ENCODE measurements at regions not wholly inside any gene's neighbourhood (a gene's known extent, or its start where the extent isn't known, plus 50 kb on each side); places are given as distances from the start of the nearest gene placed in this dataset.

GRCh38 chr4:17013382-17014006, 115.0 kb upstream of the LDB2 start:
- Histone ChIP-seq H2BK12ac (ENCODE audit: low read length in 2 of 2) (no peak overlapping the region), H3K9me3 (ENCODE audit: control insufficient read depth, low read length) (no peaks in the 10 kb centered on the region), H2BK120ac (ENCODE audit: low read depth, low read length) (no peak overlapping the region), H4K91ac (ENCODE audit: low read length) (no peak overlapping the region), H3K23ac (ENCODE audit: low read length in 2 of 2) (no peak overlapping the region), H3K18ac (ENCODE audit: low read depth in 1 of 2, low read length in 2 of 2) (no peak overlapping the region), H2BK15ac (ENCODE audit: low read depth, poor library complexity, severe bottlenecking) (no peak overlapping the region), H2BK5ac (ENCODE audit: low read depth, low read length, poor library complexity, severe bottlenecking) (no peak overlapping the region), H3K79me1 (replicated peaks; ENCODE audit: low read length, poor library complexity, severe bottlenecking) (no peaks in the 10 kb centered on the region), H3K36me3 (ENCODE audit: control insufficient read depth in 1 of 2, insufficient read depth in 2 of 2, low read depth in 1 of 2, low read length in 2 of 2) (no peaks in the 10 kb centered on the region), H3K27me3 (ENCODE audit: control insufficient read depth in 1 of 2, insufficient read depth in 1 of 2, low read length in 2 of 2) (no peaks in the 10 kb centered on the region), H2AFZ (ENCODE audit: low read depth, low read length) (no peak overlapping the region), H3K4me3 (ENCODE audit: insufficient read depth in 1 of 2, low read depth in 1 of 2, low read length in 2 of 2) (no peak overlapping the region), H4K8ac (ENCODE audit: low read length) (no peak overlapping the region), H3K14ac (ENCODE audit: low read length in 2 of 2) (no peak overlapping the region), H3K27ac (ENCODE audit: low read length, poor library complexity, severe bottlenecking) (no peak overlapping the region), H3K4me2 (ENCODE audit: low read length, poor library complexity, severe bottlenecking) (no peak overlapping the region), H3K4ac (ENCODE audit: low read depth in 1 of 2, low read length in 2 of 2) (no peak overlapping the region), H3K9ac (ENCODE audit: low read length) (no peak overlapping the region), H2AK5ac (ENCODE audit: low read length, severe bottlenecking) (no peak overlapping the region), H3K4me1 (ENCODE audit: control insufficient read depth, insufficient read depth, low read depth, low read length) (no peaks in the 10 kb centered on the region)
- no peak for DNase-seq
- WGBS = 99% methylated on average over 4 of the region's 4 CpGs

GRCh38 chr4:17012451-17012850, 114.0 kb upstream of the LDB2 start:
- Histone ChIP-seq H2AK5ac (ENCODE audit: low read length, severe bottlenecking) (no peak overlapping the region), H4K91ac (ENCODE audit: low read length) (no peak overlapping the region), H3K36me3 (ENCODE audit: control insufficient read depth in 1 of 2, insufficient read depth in 2 of 2, low read depth in 1 of 2, low read length in 2 of 2) (no peaks in the 10 kb centered on the region), H3K4me3 (ENCODE audit: insufficient read depth in 1 of 2, low read depth in 1 of 2, low read length in 2 of 2) (no peak overlapping the region), H3K4ac (ENCODE audit: low read depth in 1 of 2, low read length in 2 of 2) (no peak overlapping the region), H3K27ac (ENCODE audit: low read length, poor library complexity, severe bottlenecking) (no peak overlapping the region), H4K8ac (ENCODE audit: low read length) (no peak overlapping the region), H2BK12ac (ENCODE audit: low read length in 2 of 2) (no peak overlapping the region), H3K9ac (ENCODE audit: low read length) (no peak overlapping the region), H3K23ac (ENCODE audit: low read length in 2 of 2) (no peak overlapping the region), H3K9me3 (ENCODE audit: control insufficient read depth, low read length) (no peaks in the 10 kb centered on the region), H2AFZ (ENCODE audit: low read depth, low read length) (no peak overlapping the region), H3K4me2 (ENCODE audit: low read length, poor library complexity, severe bottlenecking) (no peak overlapping the region), H3K14ac (ENCODE audit: low read length in 2 of 2) (no peak overlapping the region), H3K79me1 (replicated peaks; ENCODE audit: low read length, poor library complexity, severe bottlenecking) (no peaks in the 10 kb centered on the region), H2BK5ac (ENCODE audit: low read depth, low read length, poor library complexity, severe bottlenecking) (no peak overlapping the region), H3K27me3 (ENCODE audit: control insufficient read depth in 1 of 2, insufficient read depth in 1 of 2, low read length in 2 of 2) (no peaks in the 10 kb centered on the region), H2BK15ac (ENCODE audit: low read depth, poor library complexity, severe bottlenecking) (no peak overlapping the region), H3K4me1 (ENCODE audit: control insufficient read depth, insufficient read depth, low read depth, low read length) (no peaks in the 10 kb centered on the region), H2BK120ac (ENCODE audit: low read depth, low read length) (no peak overlapping the region), H3K18ac (ENCODE audit: low read depth in 1 of 2, low read length in 2 of 2) (no peak overlapping the region)
- DNase-seq = no peak
- WGBS = 78% methylated on average over 2 of the region's 3 CpGs

GRCh38 chr4:17010426-17011087, 112.1 kb upstream of the LDB2 start:
- Histone ChIP-seq H3K14ac (ENCODE audit: low read length in 2 of 2) (no peak overlapping the region), H3K4ac (ENCODE audit: low read depth in 1 of 2, low read length in 2 of 2) (no peak overlapping the region), H4K91ac (ENCODE audit: low read length) (no peak overlapping the region), H2BK120ac (ENCODE audit: low read depth, low read length) (no peak overlapping the region), H2AK5ac (ENCODE audit: low read length, severe bottlenecking) (no peak overlapping the region), H3K9ac (ENCODE audit: low read length) (no peak overlapping the region), H3K27me3 (ENCODE audit: control insufficient read depth in 1 of 2, insufficient read depth in 1 of 2, low read length in 2 of 2) (no peaks in the 10 kb centered on the region), H2BK15ac (ENCODE audit: low read depth, poor library complexity, severe bottlenecking) (no peak overlapping the region), H3K4me2 (ENCODE audit: low read length, poor library complexity, severe bottlenecking) (no peak overlapping the region), H3K27ac (ENCODE audit: low read length, poor library complexity, severe bottlenecking) (no peak overlapping the region), H2AFZ (ENCODE audit: low read depth, low read length) (no peak overlapping the region), H3K4me1 (ENCODE audit: control insufficient read depth, insufficient read depth, low read depth, low read length) (no peaks in the 10 kb centered on the region), H3K79me1 (replicated peaks; ENCODE audit: low read length, poor library complexity, severe bottlenecking) (no peaks in the 10 kb centered on the region), H3K9me3 (ENCODE audit: control insufficient read depth, low read length) (no peaks in the 10 kb centered on the region), H3K23ac (ENCODE audit: low read length in 2 of 2) (no peak overlapping the region), H2BK12ac (ENCODE audit: low read length in 2 of 2) (no peak overlapping the region), H2BK5ac (ENCODE audit: low read depth, low read length, poor library complexity, severe bottlenecking) (no peak overlapping the region), H3K36me3 (ENCODE audit: control insufficient read depth in 1 of 2, insufficient read depth in 2 of 2, low read depth in 1 of 2, low read length in 2 of 2) (no peaks in the 10 kb centered on the region), H3K18ac (ENCODE audit: low read depth in 1 of 2, low read length in 2 of 2) (no peak overlapping the region), H3K4me3 (ENCODE audit: insufficient read depth in 1 of 2, low read depth in 1 of 2, low read length in 2 of 2) (no peak overlapping the region), H4K8ac (ENCODE audit: low read length) (no peak overlapping the region)
- no peak for DNase-seq
- WGBS = 99% methylated on average over 12 of the region's 13 CpGs

- H3K9me3 ChIP-seq (ENCODE audit: control insufficient read depth, low read length) = no peaks in the 10 kb centered on the region
- no peak overlapping the region for H2BK15ac ChIP-seq (ENCODE audit: low read depth, poor library complexity, severe bottlenecking)
- H2AFZ ChIP-seq (ENCODE audit: low read depth, low read length) = no peak overlapping the region
- no peak overlapping the region for H3K4me2 ChIP-seq (ENCODE audit: low read length, poor library complexity, severe bottlenecking)
- DNase-seq = no peak
- H2BK120ac ChIP-seq (ENCODE audit: low read depth, low read length) = no peak overlapping the region
- WGBS = 87% methylated on average over 7 of the region's 10 CpGs
- no peaks in the 10 kb centered on the region for H3K27me3 ChIP-seq (ENCODE audit: control insufficient read depth in 1 of 2, insufficient read depth in 1 of 2, low read length in 2 of 2)
- H3K4me3 ChIP-seq (ENCODE audit: insufficient read depth in 1 of 2, low read depth in 1 of 2, low read length in 2 of 2) = no peak overlapping the region
- H3K18ac ChIP-seq (ENCODE audit: low read depth in 1 of 2, low read length in 2 of 2) = no peak overlapping the region
- no peak overlapping the region for H3K23ac ChIP-seq (ENCODE audit: low read length in 2 of 2)
- H2BK5ac ChIP-seq (ENCODE audit: low read depth, low read length, poor library complexity, severe bottlenecking) = no peak overlapping the region
- no peaks in the 10 kb centered on the region for H3K79me1 ChIP-seq (replicated peaks; ENCODE audit: low read length, poor library complexity, severe bottlenecking)
- no peak overlapping the region for H3K27ac ChIP-seq (ENCODE audit: low read length, poor library complexity, severe bottlenecking)
- no peak overlapping the region for H4K91ac ChIP-seq (ENCODE audit: low read length)
- no peak overlapping the region for H4K8ac ChIP-seq (ENCODE audit: low read length)
- no peak overlapping the region for H2BK12ac ChIP-seq (ENCODE audit: low read length in 2 of 2)
- no peak overlapping the region for H3K4ac ChIP-seq (ENCODE audit: low read depth in 1 of 2, low read length in 2 of 2)
- H3K14ac ChIP-seq (ENCODE audit: low read length in 2 of 2) = no peak overlapping the region
- H3K36me3 ChIP-seq (ENCODE audit: control insufficient read depth in 1 of 2, insufficient read depth in 2 of 2, low read depth in 1 of 2, low read length in 2 of 2) = no peaks in the 10 kb centered on the region
- no peak overlapping the region for H3K9ac ChIP-seq (ENCODE audit: low read length)
- no peaks in the 10 kb centered on the region for H3K4me1 ChIP-seq (ENCODE audit: control insufficient read depth, insufficient read depth, low read depth, low read length)
- H2AK5ac ChIP-seq (ENCODE audit: low read length, severe bottlenecking) = no peak overlapping the region
Observed at GRCh38 chr4:17009871-17010367, 111.5 kb upstream of the LDB2 start.

Data from mesenchymal stem cell (in vitro differentiated cells and primary cell).